IMR-90 (cell line): ENCODE measurements at regions not wholly inside any gene's neighbourhood (a gene's known extent, or its start where the extent isn't known, plus 50 kb on each side); places are given as distances from the start of the nearest gene placed in this dataset.

ENCODE experiments used
- ATAC-seq: fragments of 200-7000 bp; cut with Tn5 transposase; 2 replicates; pipeline ENCODE4 v1.9.1; 2020; ENCODE audit warnings: low read depth, mild to moderate bottlenecking, moderate library complexity
- BruUV-seq: library from RNA; stranded (reverse); fragments of 400-500 nt; replicated peaks from 2 replicates; lab custom pipeline; 2021; lab: Mats Ljungman, UMichigan
- CTCF ChIA-PET: fragments of 300-600 bp; formaldehyde crosslinking; extraction: SDS; loops from one replicate; lab custom pipeline; 2021; ENCODE audit warnings: antibody characterized with exemption; lab: Yijun Ruan, JAX
- POLR2A ChIA-PET: fragments of 300-600 bp; sonication (Branson Sonifier 250); formaldehyde crosslinking; loops from one replicate; lab custom pipeline; 2022; ENCODE audit warnings: antibody characterized with exemption; ENCODE audit not compliant: unreplicated experiment; lab: Charles Lee
- DNase-seq: peaks from one replicate; pipeline ENCODE4 v3.0.0; 2013
- H2AFZ ChIP-seq: replicated peaks from 2 replicates; pipeline ENCODE3; 2013; ENCODE audit warnings: low read length, mild to moderate bottlenecking; ENCODE audit not compliant: poor library complexity
- H2AK5ac ChIP-seq: 2 replicates; pipeline ENCODE4 v1.6.1; 2013; ENCODE audit warnings: low read depth, low read length, inconsistent platforms
- H2AK9ac ChIP-seq: replicated peaks from 2 replicates; pipeline ENCODE3; 2013; ENCODE audit warnings: mild to moderate bottlenecking, low read depth, low read length, moderate library complexity; ENCODE audit not compliant: poor library complexity
- H2BK120ac ChIP-seq: 2 replicates; pipeline ENCODE4 v1.6.1; 2013; ENCODE audit warnings: low read depth, low read length, inconsistent platforms
- H2BK15ac ChIP-seq: 3 replicates; pipeline ENCODE4 v1.6.1; 2013; ENCODE audit warnings: low read depth, low read length, inconsistent platforms
- H2BK20ac ChIP-seq: 2 replicates; pipeline ENCODE4 v1.6.1; 2013; ENCODE audit warnings: low read depth, mild to moderate bottlenecking, inconsistent platforms, low read length, moderate library complexity
- H2BK5ac ChIP-seq: 2 replicates; pipeline ENCODE4 v1.6.1; 2013; ENCODE audit warnings: mild to moderate bottlenecking, low read depth, low read length, inconsistent platforms; ENCODE audit not compliant: poor library complexity, severe bottlenecking
- H3K14ac ChIP-seq: replicated peaks from 2 replicates; pipeline ENCODE4 v1.6.1; 2013; ENCODE audit warnings: low read depth, low read length, inconsistent platforms
- H3K18ac ChIP-seq: 2 replicates; pipeline ENCODE4 v1.6.1; 2013; ENCODE audit warnings: low read depth, low read length, control low read depth
- H3K23ac ChIP-seq: 2 replicates; pipeline ENCODE4 v1.6.1; 2013; ENCODE audit warnings: low read depth, low read length, inconsistent platforms
- H3K27ac ChIP-seq: 2 replicates; pipeline ENCODE4 v1.5.1; 2013; ENCODE audit warnings: mild to moderate bottlenecking, control low read depth, low read length; ENCODE audit not compliant: insufficient read depth
- H3K27me3 ChIP-seq: 2 replicates; pipeline ENCODE4 v1.6.1; 2013; ENCODE audit warnings: low read length; ENCODE audit not compliant: control insufficient read depth, insufficient read depth
- H3K36me3 ChIP-seq: 2 replicates; pipeline ENCODE4 v1.6.1; 2013; ENCODE audit warnings: low read length, mixed read lengths; ENCODE audit not compliant: control insufficient read depth, insufficient read depth
- H3K4ac ChIP-seq: 2 replicates; pipeline ENCODE4 v1.6.1; 2013; ENCODE audit warnings: low read depth, low read length, inconsistent platforms
- H3K4me1 ChIP-seq: 2 replicates; pipeline ENCODE4 v1.6.1; 2013; ENCODE audit warnings: low read length, mixed read lengths; ENCODE audit not compliant: control insufficient read depth, insufficient read depth
- H3K4me2 ChIP-seq: 2 replicates; pipeline ENCODE4 v1.6.1; 2013; ENCODE audit warnings: low read depth, mild to moderate bottlenecking, control low read depth, low read length, moderate library complexity
- H3K4me3 ChIP-seq: 2 replicates; pipeline ENCODE4 v1.5.1; 2013; ENCODE audit warnings: low read depth, mild to moderate bottlenecking, control low read depth, low read length, moderate library complexity; ENCODE audit not compliant: insufficient read depth
- H3K56ac ChIP-seq: 2 replicates; pipeline ENCODE4 v1.6.1; 2013; ENCODE audit warnings: low read length, inconsistent platforms; ENCODE audit not compliant: insufficient read depth; ENCODE audit errors: extremely low read depth
- H3K79me1 ChIP-seq, 2 experiments: 2 replicates each; pipeline ENCODE4 v1.6.1; 2013; ENCODE audit warnings: low read length in 2 of 2, inconsistent platforms in 1 of 2, low read depth in 1 of 2
- H3K9ac ChIP-seq: 2 replicates; pipeline ENCODE4 v1.6.1; 2013; ENCODE audit warnings: low read depth, low read length, control low read depth
- H3K9me1 ChIP-seq: 2 replicates; pipeline ENCODE4 v1.6.1; 2013; ENCODE audit warnings: low read length, inconsistent platforms; ENCODE audit not compliant: insufficient read depth
- H3K9me3 ChIP-seq: 2 replicates; pipeline ENCODE4 v1.6.1; 2013; ENCODE audit warnings: low read length; ENCODE audit not compliant: control insufficient read depth, insufficient read depth
- H4K20me1 ChIP-seq: 2 replicates; pipeline ENCODE4 v1.6.1; 2013; ENCODE audit warnings: low read length, inconsistent platforms; ENCODE audit not compliant: insufficient read depth
- H4K5ac ChIP-seq: 2 replicates; pipeline ENCODE4 v1.6.1; 2013; ENCODE audit warnings: mild to moderate bottlenecking, low read depth, low read length, control low read depth
- H4K8ac ChIP-seq, 2 experiments: 2 replicates each; pipeline ENCODE4 v1.6.1; 2013; ENCODE audit warnings: low read depth in 2 of 2, low read length in 2 of 2, control low read depth in 1 of 2, inconsistent platforms in 1 of 2
- H4K91ac ChIP-seq: 2 replicates; pipeline ENCODE4 v1.6.1; 2013; ENCODE audit warnings: low read depth, low read length, inconsistent platforms; ENCODE audit not compliant: insufficient read depth
- BHLHE40 ChIP-seq: fragments of 150-350 bp; IDR thresholded peaks from 2 replicates; pipeline ENCODE4 v1.6.1; 2016; ENCODE audit warnings: mild to moderate bottlenecking, low read depth, low read length
- CEBPB ChIP-seq: IDR thresholded peaks from 2 replicates; pipeline ENCODE4 v1.6.1; 2012; ENCODE audit warnings: low read depth, low read length, improper control_type of control experiment
- CHD1 ChIP-seq: IDR thresholded peaks from 2 replicates; pipeline ENCODE4 v1.6.1; 2012; ENCODE audit warnings: low read depth, low read length, improper control_type of control experiment
- CTCF ChIP-seq: conservative IDR thresholded peaks from 2 replicates; pipeline ENCODE4 v1.5.1; 2012; ENCODE audit warnings: mild to moderate bottlenecking, low read depth, low read length, improper control_type of control experiment
- FOS ChIP-seq: fragments of 150-350 bp; IDR thresholded peaks from 2 replicates; pipeline ENCODE4 v1.6.1; 2016; ENCODE audit warnings: low read depth, low read length
- MAFK ChIP-seq: IDR thresholded peaks from 2 replicates; pipeline ENCODE4 v1.6.1; 2012; ENCODE audit warnings: low read depth, low read length, improper control_type of control experiment
- MAZ ChIP-seq: IDR thresholded peaks from 2 replicates; pipeline ENCODE4 v1.6.1; 2012; ENCODE audit warnings: low read depth, mild to moderate bottlenecking, low read length, improper control_type of control experiment, moderate library complexity, borderline replicate concordance
- MXI1 ChIP-seq: IDR thresholded peaks from 2 replicates; pipeline ENCODE4 v1.6.1; 2012; ENCODE audit warnings: low read depth, mild to moderate bottlenecking, low read length, moderate library complexity, borderline replicate concordance
- NFE2L2 ChIP-seq: fragments of 150-350 bp; IDR thresholded peaks from 2 replicates; pipeline ENCODE4 v1.6.1; 2016; ENCODE audit warnings: low read depth, mild to moderate bottlenecking, low read length
- POLR2A ChIP-seq: IDR thresholded peaks from 2 replicates; pipeline ENCODE4 v1.6.1; 2012; ENCODE audit warnings: mild to moderate bottlenecking, low read depth, low read length
- RCOR1 ChIP-seq: IDR thresholded peaks from 2 replicates; pipeline ENCODE4 v1.6.1; 2012; ENCODE audit warnings: mild to moderate bottlenecking, low read length, improper control_type of control experiment; ENCODE audit not compliant: insufficient replicate concordance
- RFX5 ChIP-seq: IDR thresholded peaks from 2 replicates; pipeline ENCODE4 v1.8.0; 2012; ENCODE audit warnings: low read depth, mild to moderate bottlenecking, low read length, moderate library complexity
- SMC3 ChIP-seq: fragments of 150-350 bp; IDR thresholded peaks from 2 replicates; pipeline ENCODE4 v1.6.1; 2016; ENCODE audit warnings: low read depth, mild to moderate bottlenecking, antibody characterized with exemption, low read length, moderate library complexity
- USF2 ChIP-seq: fragments of 150-350 bp; IDR thresholded peaks from 2 replicates; pipeline ENCODE4 v1.6.1; 2017; ENCODE audit warnings: mild to moderate bottlenecking, antibody characterized with exemption, low read length, low read depth
- WGBS, 2 experiments: methylation state at CpG; one replicate each; pipeline versions ENCODE4 v1.1.5 to v1.1.7; 2013; ENCODE audit warnings: missing lambda C conversion rate in 2 of 2; ENCODE audit not compliant: insufficient read length in 1 of 2; ENCODE audit errors: extremely low coverage in 2 of 2; 5-methylcytosine and 5-hydroxymethylcytosine counted together
- dilution Hi-C: fragments of 300-500 bp; cut with HindIII; formaldehyde crosslinking; loops from one replicate; pipeline ENCODE4 v1.14.3; 2018; ENCODE audit warnings: low sequenced_read_pairs; ENCODE audit not compliant: unreplicated experiment
- in situ Hi-C: fragments of 300-500 bp; cut with MboI; formaldehyde crosslinking; loops from 3 replicates; pipeline ENCODE4 v1.14.3; 2019; ENCODE audit warnings: low sequenced_read_pairs, inconsistent platforms, mixed read lengths
- intact Hi-C: fragments of 100-400 bp; cut with micrococcal nuclease; formaldehyde crosslinking; loops from 2 replicates; pipeline ENCODE4 v1.10.0; 2022

- no peak overlapping the region for H3K4me2 ChIP-seq
- no peak overlapping the region for H3K56ac ChIP-seq
- H4K91ac ChIP-seq, result no peak overlapping the region
- no peak overlapping the region for H2BK120ac ChIP-seq
- no peak overlapping the region for H3K27ac ChIP-seq
- intact Hi-C loops, result no loop called here
- H3K9me3 ChIP-seq, result peaks cover 12% of the 10 kb centered on the region
- H3K4me1 ChIP-seq, result no peaks in the 10 kb centered on the region
- no peak overlapping the region for H3K23ac ChIP-seq
- ChIA-PET CTCF (no interaction called here), POLR2A (no interaction called here)
- H2BK5ac ChIP-seq, result no peak overlapping the region
- no peak overlapping the region for H2AFZ ChIP-seq
- DNase-seq, result peak; percentile 9
- no peak overlapping the region for H2BK15ac ChIP-seq
- H2BK20ac ChIP-seq, result no peak overlapping the region
- no peak overlapping the region for H4K8ac ChIP-seq
- H3K14ac ChIP-seq, result no peak overlapping the region
- in situ Hi-C loops, result no loop called here
- TF ChIP-seq CEBPB (no peak), CTCF (no peak), POLR2A (no peak), MXI1 (no peak), USF2 (no peak), MAFK (no peak), RCOR1 (no peak), FOS (no peak), SMC3 (no peak), MAZ (no peak), RFX5 (no peak), NFE2L2 (no peak), CHD1 (no peak), BHLHE40 (no peak)
- 39% methylated on average over 2 of the region's 10 CpGs; no CpG with 5 or more reads in 1 of the 2 experiments for WGBS, 2 experiments
- no peak overlapping the region for H2AK5ac ChIP-seq
- no peaks in the 10 kb centered on the region for H3K27me3 ChIP-seq
- no peak overlapping the region for H3K4me3 ChIP-seq
- no peak overlapping the region for H3K18ac ChIP-seq
- BruUV-seq, result no TSS peak
- no peak overlapping the region for H3K9ac ChIP-seq
- H2AK9ac ChIP-seq, result no peak overlapping the region
- H4K5ac ChIP-seq, result no peak overlapping the region
- no peak overlapping the region for H3K4ac ChIP-seq
- no peaks in the 10 kb centered on the region for H3K36me3 ChIP-seq
- dilution Hi-C loops, result no loop called here
- H3K9me1 ChIP-seq, result no peaks in the 10 kb centered on the region
- H4K20me1 ChIP-seq, result no peaks in the 10 kb centered on the region
- no peak for ATAC-seq
- no peaks in the 10 kb centered on the region for H3K79me1 ChIP-seq
These were observed 132.7 kb upstream of the SLC24A3 start for GRCh38 chr20:19079536-19080299.
